HG03460 (cell line): ENCODE measurements at regions not wholly inside any gene's neighbourhood (a gene's known extent, or its start where the extent isn't known, plus 50 kb on each side); places are given as distances from the start of the nearest gene placed in this dataset.

ENCODE experiments used
- ATAC-seq: cut with Tn5 transposase; IDR thresholded peaks from one replicate; pipeline ENCODE4 v1.9.1; 2021; ENCODE audit not compliant: unreplicated experiment

DNA sequence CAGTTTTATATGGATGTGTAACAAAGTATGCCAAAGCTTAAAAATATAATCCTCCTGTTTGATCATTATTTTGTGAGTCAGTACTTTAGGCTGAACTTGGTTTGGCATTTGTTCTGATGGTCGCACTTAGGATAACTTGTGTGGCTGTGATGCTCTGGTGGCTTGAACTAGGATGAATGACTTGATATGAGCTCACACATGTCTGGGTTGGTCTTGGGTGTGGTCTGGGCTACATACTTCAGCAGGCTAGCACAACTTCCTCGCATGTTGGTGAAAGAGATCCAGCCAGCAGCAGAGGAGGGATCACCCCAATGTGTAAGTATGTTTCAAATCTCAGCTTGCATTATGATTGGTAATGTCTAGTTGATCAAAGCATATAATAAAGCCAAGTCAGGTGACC, 969.1 kb upstream of the PCDH9 start:
- ATAC-seq, result no peak

DNA sequence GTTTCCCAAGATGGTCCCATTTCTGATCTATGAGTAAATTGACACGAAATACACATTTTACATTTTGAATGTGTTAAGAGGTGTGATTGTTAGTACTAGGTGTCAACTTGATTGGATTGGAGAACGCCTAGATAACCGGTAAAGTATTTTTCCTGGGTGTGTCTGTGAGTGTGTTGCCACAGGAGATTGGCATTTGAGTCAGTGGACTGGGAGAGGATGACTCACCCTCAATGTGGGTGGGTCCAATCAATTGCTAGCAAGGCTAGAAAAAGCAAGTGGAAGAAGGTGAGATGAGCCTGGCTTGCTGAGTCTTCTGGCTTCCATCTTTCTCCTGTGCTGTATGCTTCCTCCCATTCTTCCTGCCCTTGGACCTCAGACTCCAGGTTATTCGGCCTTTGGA, 960.7 kb upstream of the PCDH9 start:
- no peak for ATAC-seq

GRCh38 chr13:68185444-68186141, 955.5 kb upstream of the PCDH9 start:
- ATAC-seq, result no peak

DNA sequence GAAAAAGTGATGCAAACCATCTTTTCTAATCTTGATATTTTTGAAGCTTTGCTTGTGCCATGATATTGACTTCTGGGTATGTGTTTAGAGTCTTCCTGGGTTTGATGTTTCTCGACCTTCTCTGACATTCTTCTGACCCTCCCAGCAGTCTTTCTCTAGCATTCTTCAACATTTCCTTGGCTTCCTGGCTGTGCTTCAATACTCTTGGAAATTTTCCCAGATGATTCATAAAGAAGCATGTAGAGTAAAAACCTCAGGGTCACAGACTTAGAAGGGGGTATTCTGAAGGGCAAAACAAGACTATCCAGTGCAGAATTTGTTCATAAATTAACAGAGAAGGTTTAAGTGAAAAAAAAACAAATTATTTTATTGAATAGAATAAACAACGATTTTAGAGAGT, 946.3 kb upstream of the PCDH9 start:
- ATAC-seq, result no peak

DNA sequence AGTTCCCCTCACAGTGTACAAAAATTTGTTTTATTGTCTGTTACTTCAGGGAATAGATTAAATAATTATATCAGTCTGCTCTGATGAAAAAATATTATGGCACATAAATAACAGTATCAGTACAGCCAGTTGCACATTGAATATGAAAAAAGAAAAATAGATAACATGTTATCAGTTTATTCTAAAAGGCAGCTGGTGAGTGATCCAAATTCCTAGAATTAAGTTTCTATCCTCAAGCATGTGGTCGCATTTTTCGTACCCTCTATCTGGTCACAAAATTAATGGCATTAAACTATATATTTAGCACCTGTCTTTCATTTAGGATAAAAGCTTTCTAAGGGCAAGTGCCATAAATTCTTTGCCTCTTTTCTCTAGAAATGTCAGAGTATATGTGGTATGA, 944.8 kb upstream of the PCDH9 start:
- no peak for ATAC-seq

DNA sequence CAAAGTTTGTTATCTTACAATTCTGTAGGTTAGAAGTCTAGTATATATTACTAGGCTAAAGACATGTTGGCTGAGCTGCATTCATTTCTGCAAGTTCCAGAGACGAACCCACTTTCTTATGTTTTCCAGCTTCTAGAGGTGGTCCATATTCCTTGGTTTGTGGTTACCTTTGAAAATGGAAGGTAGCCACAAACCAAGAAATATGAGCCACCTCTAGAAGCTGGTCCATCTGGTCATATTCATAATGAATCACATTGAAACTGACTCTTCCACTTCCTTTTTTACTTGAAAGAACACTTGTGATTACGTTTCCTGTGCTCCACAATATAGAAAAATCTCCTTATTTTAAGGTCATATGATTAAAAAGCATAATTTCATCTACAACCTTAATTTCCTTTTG, 943.0 kb upstream of the PCDH9 start:
- ATAC-seq, result no peak

GRCh38 chr13:68170961-68171360, 940.8 kb upstream of the PCDH9 start:
- ATAC-seq, result no peak

- ATAC-seq, result no peak
Measured at GRCh38 chr13:68168448-68168847, 938.3 kb upstream of the PCDH9 start.

- ATAC-seq, result no peak
Measured at GRCh38 chr13:68160466-68160865, 930.3 kb upstream of the PCDH9 start.

- ATAC-seq, result no peak
Measured at GRCh38 chr13:68152414-68152813, 922.3 kb upstream of the PCDH9 start.

- ATAC-seq, result no peak
Measured at GRCh38 chr13:68145852-68146251, 915.7 kb upstream of the PCDH9 start.

GRCh38 chr13:68128297-68128915, 898.3 kb upstream of the PCDH9 start:
- ATAC-seq, result no peak

- ATAC-seq, result no peak
Measured at GRCh38 chr13:68125087-68125480, 894.9 kb upstream of the PCDH9 start.

DNA sequence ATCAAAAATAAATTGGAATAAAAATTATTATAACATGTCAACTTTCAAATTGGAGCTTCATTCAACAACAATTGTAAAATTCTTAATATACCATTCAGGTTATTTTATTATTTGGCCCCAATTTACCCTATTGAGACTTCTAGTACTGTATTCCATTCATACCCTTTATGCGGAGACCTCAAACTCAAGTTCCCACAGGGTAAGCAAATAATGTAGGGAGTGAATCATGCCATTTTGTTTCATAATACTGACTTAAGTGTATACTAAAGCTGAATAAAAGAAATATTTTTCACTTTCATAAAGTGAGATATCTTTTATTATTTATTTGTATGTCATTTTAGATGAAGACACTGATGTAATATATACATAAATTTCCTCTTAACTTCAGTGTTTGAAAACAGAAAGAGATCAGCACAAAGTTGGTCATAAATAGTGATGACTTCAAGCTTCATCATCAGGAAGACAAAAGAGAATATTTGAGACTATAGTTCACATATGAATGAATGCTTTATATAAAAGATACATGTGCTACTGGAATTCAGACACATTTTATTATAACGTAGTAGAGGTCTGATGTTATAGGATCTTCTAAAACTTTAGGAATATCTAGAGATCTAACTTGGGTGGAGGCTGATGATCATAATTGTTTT, 894.4 kb upstream of the PCDH9 start:
- ATAC-seq, result no peak

DNA sequence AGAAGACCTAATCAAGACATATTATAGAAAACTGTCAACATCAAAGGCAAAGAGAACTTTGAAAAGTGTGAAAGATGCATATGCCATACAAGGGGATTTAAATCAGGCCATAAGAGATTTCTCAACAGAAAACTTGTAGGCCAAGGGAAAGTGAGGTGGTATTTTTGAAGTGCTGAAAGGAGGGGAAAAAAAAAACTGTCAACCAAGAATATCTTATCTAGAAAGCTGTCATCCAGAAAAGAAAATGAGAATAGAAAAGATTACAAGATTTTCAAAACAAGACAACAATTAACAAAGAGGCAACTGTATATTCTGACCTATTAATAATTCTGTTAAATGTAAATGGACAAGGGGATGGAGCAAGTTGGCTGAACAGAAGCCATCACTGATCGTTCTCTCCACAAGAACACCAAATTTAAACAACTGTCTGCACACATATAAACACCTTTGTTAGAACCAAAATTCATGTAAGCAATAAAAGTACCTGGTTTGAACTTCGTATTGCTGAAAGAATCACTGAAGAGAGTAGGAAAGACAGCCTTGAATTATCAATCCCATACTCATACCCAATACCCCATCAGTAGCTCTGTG, 880.1 kb upstream of the PCDH9 start:
- ATAC-seq, result no peak

- no peak for ATAC-seq
Measured at GRCh38 chr13:68107667-68108066, 877.5 kb upstream of the PCDH9 start.

DNA sequence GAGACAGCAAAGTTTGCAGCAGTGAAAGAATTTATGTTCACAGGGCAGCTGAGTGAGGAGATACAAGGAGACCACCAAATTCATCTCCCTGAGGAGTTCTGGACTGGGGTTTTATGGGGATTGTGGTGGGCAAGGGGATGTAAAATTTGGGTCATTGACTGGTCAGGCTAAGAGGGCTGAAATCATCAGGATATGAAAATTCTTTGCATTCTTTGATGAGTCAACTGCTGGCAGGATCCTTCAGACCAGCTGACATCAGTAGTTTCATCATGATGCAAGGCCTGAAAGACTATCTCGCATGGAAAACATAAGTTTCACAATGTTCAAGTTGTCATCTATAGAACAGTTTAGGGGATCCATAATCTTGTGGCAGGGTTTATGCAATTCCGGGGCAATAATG, 869.5 kb upstream of the PCDH9 start:
- ATAC-seq, result no peak

DNA sequence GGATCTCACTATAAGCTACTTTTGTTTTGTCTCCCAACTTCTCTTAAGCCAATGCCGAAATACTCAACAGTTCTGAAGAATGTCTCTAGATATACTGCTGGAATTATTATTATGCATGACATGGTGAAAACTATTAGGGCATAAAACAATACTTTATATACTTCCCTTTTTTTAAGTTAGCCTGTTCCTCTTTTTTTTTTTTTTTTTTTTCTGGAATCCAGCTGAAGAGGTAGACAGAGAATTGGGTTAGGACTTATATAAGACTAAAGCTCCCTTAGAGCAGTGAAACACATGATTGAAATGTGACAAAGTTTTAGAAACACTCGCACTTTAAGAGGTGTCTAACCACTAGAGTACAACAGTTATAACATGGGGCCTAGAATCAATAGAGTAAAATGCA, 850.9 kb upstream of the PCDH9 start:
- no peak for ATAC-seq

GRCh38 chr13:68078874-68079273, 848.7 kb upstream of the PCDH9 start:
- no peak for ATAC-seq

- ATAC-seq, result no peak
Measured at GRCh38 chr13:68078469-68078868, 848.3 kb upstream of the PCDH9 start.

DNA sequence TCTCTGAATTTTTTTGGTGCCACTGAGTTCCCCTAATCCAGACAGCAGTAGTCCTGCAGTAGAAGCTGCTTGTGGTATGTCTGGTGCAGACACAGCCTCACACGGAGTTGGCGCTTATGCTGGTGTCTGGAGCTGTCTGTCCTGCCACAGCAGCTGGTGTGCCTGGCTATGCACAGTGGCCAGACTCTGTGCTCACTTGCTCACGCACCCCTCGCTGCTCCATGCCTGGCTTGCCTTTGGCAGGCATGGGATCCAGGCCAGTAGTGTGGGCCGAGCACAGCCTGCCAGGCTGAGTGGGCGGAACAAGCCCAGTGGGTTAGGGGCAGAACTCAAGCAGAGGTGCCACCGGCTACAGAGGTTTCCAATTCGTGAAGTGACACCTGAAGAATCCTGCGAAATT, 845.9 kb upstream of the PCDH9 start:
- ATAC-seq, result no peak

DNA sequence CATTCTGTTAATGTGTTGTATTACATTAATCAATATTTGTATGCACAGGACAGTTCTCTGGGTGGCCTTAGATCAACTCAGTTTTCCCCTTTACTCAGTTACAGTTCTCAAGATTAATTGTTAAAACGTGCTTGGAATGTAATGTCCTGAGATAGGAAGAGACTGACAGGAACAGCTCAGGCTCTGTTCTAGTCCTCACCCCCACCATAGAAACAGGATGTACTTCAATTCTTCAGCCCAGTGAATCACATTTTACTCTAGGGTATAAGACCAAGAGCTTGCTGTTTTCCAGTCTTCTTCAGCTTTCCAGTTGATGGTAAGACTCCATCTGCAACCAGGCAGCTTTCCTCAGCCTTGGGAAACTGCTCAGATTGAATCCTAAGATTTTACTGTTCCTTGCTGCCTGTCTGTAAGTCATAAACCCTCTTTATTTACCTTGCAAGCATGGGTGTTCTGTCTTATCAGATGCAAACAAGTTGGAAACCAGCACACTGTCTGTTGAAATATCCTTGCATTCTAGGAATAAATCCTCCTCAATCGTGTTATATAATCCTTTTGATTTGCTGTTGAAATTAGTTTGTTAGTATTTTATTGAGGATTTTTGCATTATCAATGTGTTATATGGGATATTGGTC, 836.9 kb upstream of the PCDH9 start:
- ATAC-seq, result no peak
